Activated CD4-positive, alpha-beta T cell treated with anti-CD3 and anti-CD28 coated beads for 36 hours (primary cell): ENCODE measurements at regions not wholly inside any gene's neighbourhood (a gene's known extent, or its start where the extent isn't known, plus 50 kb on each side); places are given as distances from the start of the nearest gene placed in this dataset.

Experiments used
- ATAC-seq: fragments of 200-7000 bp; cut with Tn5 transposase; one replicate; pipeline ENCODE4 v1.10.0; 2021; ENCODE audit warnings: mild to moderate bottlenecking, moderate library complexity
- CTCF ChIA-PET: fragments of 350-600 bp; sonication (Branson Sonifier 250); formaldehyde crosslinking; loops from one replicate; lab custom pipeline; 2021; ENCODE audit warnings: antibody characterized with exemption; lab: Charles Lee
- POLR2A ChIA-PET: fragments of 350-600 bp; sonication (Branson Sonifier 250); formaldehyde crosslinking; loops from one replicate; lab custom pipeline; 2021; ENCODE audit warnings: antibody characterized with exemption, inconsistent platforms; lab: Charles Lee
- DNase-seq: peaks from one replicate; pipeline ENCODE4 v3.0.0-alpha.2; 2020
- H3K27ac Mint-ChIP-seq: one replicate; pipeline ENCODE4 v1.8.0; 2021; ENCODE audit warnings: mixed read lengths
- H3K27me3 Mint-ChIP-seq: one replicate; pipeline ENCODE4 v1.8.0; 2021; ENCODE audit warnings: mixed read lengths
- H3K36me3 Mint-ChIP-seq: one replicate; pipeline ENCODE4 v1.8.0; 2021; ENCODE audit warnings: low read depth, mixed read lengths
- H3K4me1 Mint-ChIP-seq: one replicate; pipeline ENCODE4 v1.8.0; 2021; ENCODE audit warnings: mixed read lengths
- H3K4me3 Mint-ChIP-seq: one replicate; pipeline ENCODE4 v1.8.0; 2021; ENCODE audit warnings: mild to moderate bottlenecking, moderate library complexity, mixed read lengths
- H3K9me3 Mint-ChIP-seq: one replicate; pipeline ENCODE4 v1.8.0; 2021; ENCODE audit warnings: low read depth, mixed read lengths
- intact Hi-C, 2 experiments: fragments of 100-400 bp; cut with DNase I in 1 of 2; cut with micrococcal nuclease in 1 of 2; formaldehyde crosslinking; loops; one replicate each; pipeline versions ENCODE4 v1.14.2 to v1.15.1; 2022 to 2024; cut with DNase I, micrococcal nuclease

DNA sequence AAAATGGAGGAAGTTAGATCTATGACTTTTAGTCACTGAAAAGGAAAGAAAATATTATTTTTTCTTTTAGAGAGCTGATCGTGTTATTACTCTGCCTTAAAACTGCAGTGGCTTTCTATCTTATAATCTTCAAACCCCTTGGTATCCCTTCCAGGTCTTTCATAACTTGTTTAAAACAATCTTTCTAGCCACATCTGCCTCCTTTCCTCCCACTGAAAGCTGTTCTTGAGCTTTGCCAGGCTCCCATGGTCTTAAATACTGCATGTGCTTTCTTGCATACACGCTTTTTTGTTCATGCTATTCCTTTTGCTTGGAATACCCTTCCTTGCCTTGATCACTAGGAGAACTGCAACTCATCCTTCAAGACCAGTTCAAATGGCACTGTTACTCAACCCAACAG lies 65.9 kb upstream of the GADD45A start:
- ChIA-PET CTCF (interaction anchor here (0.8 to 1.5 kb wide), 2 partner anchors 125 to 146 kb away, joined by 3 to 4 read pairs; no protein-coding TSS in a partner anchor), POLR2A (no interaction called here)
- Mint-ChIP-seq H3K4me3 (no peak overlapping the region), H3K36me3 (no peaks in the 10 kb centered on the region), H3K9me3 (no peaks in the 10 kb centered on the region), H3K27ac (no peak overlapping the region), H3K27me3 (peaks cover 10% of the 10 kb centered on the region), H3K4me1 (no peaks in the 10 kb centered on the region)
- no peak for ATAC-seq
- no peak for DNase-seq
- intact Hi-C loops, result no loop called here

DNA sequence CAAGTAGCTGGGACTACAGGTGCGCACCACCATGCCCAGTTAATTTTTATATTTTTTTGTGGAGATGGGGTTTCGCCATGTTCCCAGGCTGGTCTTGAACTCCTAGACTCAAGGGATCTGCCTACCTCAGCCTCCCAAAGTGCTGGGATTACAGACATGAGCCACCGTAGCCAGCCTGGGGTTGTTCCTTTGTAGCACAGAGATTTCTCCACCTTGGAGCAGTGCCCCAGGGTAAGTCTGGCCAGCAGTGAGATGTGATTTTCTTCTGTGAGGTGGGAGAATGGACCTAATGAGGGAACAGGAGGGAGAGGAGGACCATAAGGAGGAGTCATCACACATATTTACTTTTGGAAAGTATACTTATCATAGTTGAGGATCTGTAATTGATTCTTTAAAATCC lies 61.1 kb upstream of the GADD45A start:
- ATAC-seq (no peak), DNase-seq (no peak)
- POLR2A ChIA-PET, result no interaction called here
- intact Hi-C loops, result no loop called here
- H3K4me1 Mint-ChIP-seq, result no peaks in the 10 kb centered on the region
- peaks cover 5% of the 10 kb centered on the region for H3K27me3 Mint-ChIP-seq
- CTCF ChIA-PET, result no interaction called here
- H3K9me3 Mint-ChIP-seq, result peaks cover 4% of the 10 kb centered on the region
- no peak overlapping the region for H3K4me3 Mint-ChIP-seq
- no peak overlapping the region for H3K27ac Mint-ChIP-seq
- H3K36me3 Mint-ChIP-seq, result no peaks in the 10 kb centered on the region

DNA sequence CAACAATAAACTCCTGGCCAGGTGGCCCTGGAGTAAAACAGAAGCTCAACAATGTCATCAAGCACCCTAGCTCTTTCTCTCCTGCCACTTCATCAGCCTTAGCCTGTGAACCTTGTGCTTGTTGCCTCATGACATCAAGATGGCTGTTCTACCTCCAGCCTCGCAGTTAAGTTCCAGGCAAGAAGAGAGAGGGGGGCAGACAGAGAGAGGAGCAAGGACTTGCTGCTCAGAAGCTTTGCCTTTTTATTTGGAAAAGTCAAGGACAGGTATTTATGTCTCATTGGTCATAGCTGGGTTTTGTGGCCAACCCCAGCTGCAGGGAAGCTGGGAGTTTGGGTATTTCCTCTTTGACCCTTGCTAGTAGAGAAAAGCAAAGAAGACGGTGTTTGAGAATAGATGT lies 60.3 kb upstream of the GADD45A start:
- H3K4me3 Mint-ChIP-seq, result no peak overlapping the region
- intact Hi-C loops, result no loop called here

DNA sequence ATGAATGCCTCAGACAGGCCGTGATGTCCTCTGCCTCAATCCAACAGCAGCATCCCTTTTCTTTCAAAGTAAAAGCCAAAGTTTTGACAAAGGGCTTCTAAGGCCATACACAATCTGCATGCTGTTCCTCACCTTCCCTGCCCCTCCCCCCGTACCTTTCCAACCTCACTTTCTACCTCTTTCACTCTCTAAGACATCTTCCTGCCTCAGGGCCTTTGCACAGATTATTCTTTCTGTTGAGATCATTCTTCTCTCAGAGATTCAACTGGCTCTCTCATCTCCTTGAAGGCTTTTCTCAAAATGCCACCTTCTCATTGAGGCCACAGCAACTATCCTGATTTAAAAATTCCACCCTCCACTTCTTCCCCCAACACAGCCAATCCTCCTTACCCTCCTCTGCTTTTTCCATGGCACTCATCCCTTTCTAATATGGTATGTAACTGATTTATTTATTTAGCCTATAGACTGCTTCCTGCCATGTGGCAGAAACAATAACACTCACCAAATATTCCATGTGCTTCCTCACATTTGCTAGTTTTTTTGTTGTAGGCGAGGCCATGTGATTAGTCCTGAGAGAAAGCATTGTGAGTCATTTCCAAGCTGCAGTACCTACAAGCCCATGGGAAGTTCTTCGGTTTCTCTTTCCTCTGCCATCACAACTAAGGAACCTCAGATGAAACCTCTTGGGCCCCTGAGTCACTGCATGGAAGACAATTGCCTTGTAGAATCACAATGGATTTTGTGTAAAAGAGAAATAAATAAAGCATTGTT lies 58.7 kb upstream of the GADD45A start:
- H3K4me1 Mint-ChIP-seq, result no peaks in the 10 kb centered on the region
- POLR2A ChIA-PET, result interaction anchor here (0.6 kb wide), 1 partner anchor 488 kb away, joined by 3 read pairs; no protein-coding TSS in a partner anchor
- CTCF ChIA-PET, result no interaction called here
- no peaks in the 10 kb centered on the region for H3K27me3 Mint-ChIP-seq
- intact Hi-C loops, result no loop called here
- H3K9me3 Mint-ChIP-seq, result peaks cover 4% of the 10 kb centered on the region
- no peaks in the 10 kb centered on the region for H3K36me3 Mint-ChIP-seq
- no peak for ATAC-seq
- H3K4me3 Mint-ChIP-seq, result no peak overlapping the region
- no peak for DNase-seq
- H3K27ac Mint-ChIP-seq, result no peak overlapping the region

More for the DNA sequence above, 60.3 kb upstream of the GADD45A start:
- POLR2A ChIA-PET, result no interaction called here
- peaks cover 4% of the 10 kb centered on the region for H3K9me3 Mint-ChIP-seq
- no peak for DNase-seq
- no peak overlapping the region for H3K27ac Mint-ChIP-seq
- H3K36me3 Mint-ChIP-seq, result no peaks in the 10 kb centered on the region
- no peaks in the 10 kb centered on the region for H3K27me3 Mint-ChIP-seq
- no peak for ATAC-seq
- CTCF ChIA-PET, result no interaction called here
- no peaks in the 10 kb centered on the region for H3K4me1 Mint-ChIP-seq

DNA sequence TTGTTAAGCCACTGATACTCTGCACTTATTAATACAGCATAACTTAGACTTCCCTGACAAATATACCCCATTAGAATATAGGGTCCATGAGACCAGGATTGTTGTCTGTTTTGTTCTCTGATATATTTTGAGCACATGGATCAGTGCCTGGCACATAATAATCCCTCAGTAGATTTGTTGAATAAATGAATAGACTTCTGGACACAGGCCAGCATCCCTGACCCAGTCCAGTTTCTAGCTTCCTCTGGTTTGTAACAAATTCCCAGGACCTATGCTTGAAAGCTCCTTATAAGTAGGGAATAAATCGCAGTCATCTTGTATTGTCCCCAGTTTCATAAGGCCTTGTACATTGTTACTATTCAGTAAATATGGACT lies 58.2 kb upstream of the GADD45A start:
- no peak overlapping the region for H3K4me3 Mint-ChIP-seq
- H3K9me3 Mint-ChIP-seq, result peaks cover 4% of the 10 kb centered on the region
- no peaks in the 10 kb centered on the region for H3K4me1 Mint-ChIP-seq
- no peak for DNase-seq
- ChIA-PET POLR2A (interaction anchor here (0.6 kb wide), 1 partner anchor 489 kb away, joined by 3 read pairs; no protein-coding TSS in a partner anchor), CTCF (no interaction called here)
- H3K27me3 Mint-ChIP-seq, result no peaks in the 10 kb centered on the region
- intact Hi-C loops, result no loop called here
- no peaks in the 10 kb centered on the region for H3K36me3 Mint-ChIP-seq
- no peak for ATAC-seq
- H3K27ac Mint-ChIP-seq, result no peak overlapping the region

DNA sequence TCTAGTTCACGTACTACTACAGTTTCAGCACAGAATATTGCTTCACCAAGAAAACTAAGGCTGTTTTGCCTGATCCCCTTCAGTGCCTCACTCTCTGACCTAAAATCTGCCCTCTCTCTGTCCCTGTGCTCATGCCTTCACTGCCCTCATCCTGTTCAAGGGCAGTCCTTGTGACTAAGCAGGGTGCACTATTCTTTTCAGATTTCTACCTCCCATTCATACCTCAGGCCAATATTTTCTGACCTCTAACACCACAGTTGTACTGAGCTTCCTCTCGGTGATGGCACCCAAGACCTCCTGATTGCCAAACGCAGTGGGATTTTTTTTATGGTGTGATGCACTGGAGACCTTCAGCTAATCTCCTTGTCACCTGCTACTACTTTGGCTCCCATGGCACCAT lies 57.7 kb upstream of the GADD45A start:
- H3K4me3 Mint-ChIP-seq, result no peak overlapping the region
- no peak for ATAC-seq
- DNase-seq, result no peak
- no peaks in the 10 kb centered on the region for H3K27me3 Mint-ChIP-seq
- H3K4me1 Mint-ChIP-seq, result no peaks in the 10 kb centered on the region
- H3K36me3 Mint-ChIP-seq, result no peaks in the 10 kb centered on the region
- ChIA-PET POLR2A (no interaction called here), CTCF (no interaction called here)
- no peak overlapping the region for H3K27ac Mint-ChIP-seq
- intact Hi-C loops, result no loop called here
- H3K9me3 Mint-ChIP-seq, result peaks cover 4% of the 10 kb centered on the region

DNA sequence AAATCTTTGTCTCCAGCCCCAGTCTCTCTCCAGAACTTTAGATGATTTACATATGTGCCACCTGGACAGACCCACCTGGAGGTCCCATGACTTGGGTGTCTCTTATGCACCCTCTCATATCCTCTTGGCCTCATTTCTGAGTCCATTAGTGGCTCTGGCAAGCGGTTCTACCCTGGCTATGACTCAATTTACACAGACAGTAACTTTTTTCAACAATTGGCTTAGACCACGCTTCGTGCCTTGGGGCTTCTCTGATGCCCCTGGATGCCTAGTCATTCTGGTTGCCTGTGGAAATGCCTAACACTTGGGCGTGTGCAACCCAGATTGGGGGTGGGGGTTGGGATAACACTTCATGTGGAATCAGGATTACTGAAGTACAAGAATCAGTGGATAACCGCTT lies 57.1 kb upstream of the GADD45A start:
- Mint-ChIP-seq H3K27me3 (no peaks in the 10 kb centered on the region), H3K27ac (no peak overlapping the region), H3K4me3 (no peak overlapping the region), H3K4me1 (no peaks in the 10 kb centered on the region), H3K9me3 (peaks cover 4% of the 10 kb centered on the region), H3K36me3 (no peaks in the 10 kb centered on the region)
- CTCF ChIA-PET, result no interaction called here
- no peak for ATAC-seq
- POLR2A ChIA-PET, result no interaction called here
- no peak for DNase-seq
- intact Hi-C loops, result no loop called here

DNA sequence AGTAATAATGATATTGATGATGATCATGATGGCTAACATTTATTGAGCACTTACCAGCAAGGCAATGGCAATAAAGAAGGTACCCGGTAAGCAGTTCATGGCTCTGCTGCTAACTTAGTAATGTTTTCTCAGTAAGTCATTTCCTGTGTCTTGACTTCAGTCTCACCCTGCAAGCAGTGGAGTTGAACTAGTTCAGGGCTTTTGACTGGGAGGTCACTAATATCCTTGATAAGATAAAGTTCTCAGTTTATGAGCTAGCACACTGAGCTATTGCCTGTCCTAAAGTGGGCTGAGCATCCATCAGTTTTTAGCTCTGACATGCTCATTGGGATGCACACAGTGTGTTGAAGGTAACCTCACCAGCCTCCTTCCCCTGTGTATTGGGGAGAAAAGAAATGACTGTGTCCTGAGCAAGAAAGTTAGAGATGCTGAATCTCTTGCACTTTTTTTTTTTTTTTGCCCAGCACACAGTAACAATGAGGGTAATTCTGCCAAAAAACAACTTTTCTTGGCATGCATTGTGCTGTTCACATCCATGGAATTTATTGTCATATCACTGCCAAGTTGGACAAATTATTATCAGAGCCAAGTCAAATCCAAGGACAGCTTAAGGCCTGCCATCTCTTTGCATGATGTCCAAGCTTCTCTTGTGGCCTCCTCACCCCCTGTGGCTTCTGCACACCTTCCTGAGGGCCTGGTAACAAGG lies 55.5 kb upstream of the GADD45A start:
- DNase-seq (no peak), ATAC-seq (peak; percentile 42)
- no peaks in the 10 kb centered on the region for H3K36me3 Mint-ChIP-seq
- peaks cover 4% of the 10 kb centered on the region for H3K9me3 Mint-ChIP-seq
- H3K27ac Mint-ChIP-seq, result no peak overlapping the region
- POLR2A ChIA-PET, result no interaction called here
- CTCF ChIA-PET, result interaction anchor here (0.9 kb wide), 1 partner anchor 68 kb away, joined by 4 read pairs; no protein-coding TSS in a partner anchor
- peaks cover 2% of the 10 kb centered on the region for H3K4me1 Mint-ChIP-seq
- intact Hi-C loops, result no loop called here
- H3K4me3 Mint-ChIP-seq, result no peak overlapping the region
- no peaks in the 10 kb centered on the region for H3K27me3 Mint-ChIP-seq

DNA sequence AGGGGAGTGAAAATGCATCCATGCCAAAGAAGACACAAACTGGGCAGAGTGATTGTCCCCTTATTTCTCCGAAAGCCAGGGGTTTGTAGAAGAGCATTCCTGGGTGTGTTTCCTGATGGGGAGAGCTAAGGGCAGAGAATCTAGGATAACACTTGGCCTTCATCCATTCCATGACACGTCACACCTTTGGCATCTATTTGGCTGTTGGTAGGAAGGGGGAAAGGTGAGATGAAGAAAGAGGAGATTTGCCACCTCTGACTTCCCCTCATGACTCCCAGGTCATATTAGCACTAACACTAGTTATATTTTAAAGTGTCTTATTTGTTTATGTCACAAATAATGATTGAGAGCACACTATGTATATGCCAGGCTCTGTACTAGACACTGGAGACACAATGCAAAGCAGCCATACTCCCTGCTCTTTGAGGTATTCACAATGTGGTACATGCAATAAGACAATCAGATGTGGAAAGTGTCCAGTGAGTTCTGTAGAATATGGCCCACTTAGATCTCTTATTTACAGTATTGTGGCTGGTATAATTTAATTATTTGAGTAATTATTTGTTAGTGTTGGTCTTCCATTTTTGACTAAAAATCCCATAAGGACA lies 54.5 kb upstream of the GADD45A start:
- ChIA-PET POLR2A (no interaction called here), CTCF (no interaction called here)
- Mint-ChIP-seq H3K27me3 (no peaks in the 10 kb centered on the region), H3K36me3 (no peaks in the 10 kb centered on the region), H3K4me3 (no peak overlapping the region), H3K9me3 (peaks cover 4% of the 10 kb centered on the region), H3K4me1 (peaks cover 12% of the 10 kb centered on the region), H3K27ac (no peak overlapping the region)
- intact Hi-C loops, result no loop called here
- ATAC-seq, result no peak
- DNase-seq, result no peak

DNA sequence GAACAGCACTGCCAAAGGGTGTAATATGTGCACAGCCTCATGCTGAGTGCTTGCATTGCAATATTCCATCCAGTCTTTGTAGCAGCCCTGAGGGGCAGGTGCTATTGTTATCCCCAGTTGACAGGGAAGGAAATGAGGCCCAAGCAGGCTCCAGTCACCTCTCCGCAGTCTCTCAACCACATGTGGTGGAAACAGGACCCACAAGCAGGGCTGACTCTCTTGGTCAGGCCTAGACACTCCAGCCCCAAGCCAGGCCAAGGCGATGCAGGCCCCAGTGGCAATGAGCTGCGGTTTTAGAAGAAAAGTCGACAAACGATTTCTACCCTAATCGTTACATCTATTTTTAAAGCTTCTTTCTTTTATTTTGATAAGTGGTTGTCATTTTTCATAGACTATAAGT lies 52.6 kb upstream of the GADD45A start:
- intact Hi-C loops, result no loop called here
- H3K4me1 Mint-ChIP-seq, result peaks cover 16% of the 10 kb centered on the region
- H3K27ac Mint-ChIP-seq, result no peak overlapping the region
- H3K36me3 Mint-ChIP-seq, result no peaks in the 10 kb centered on the region
- no peaks in the 10 kb centered on the region for H3K27me3 Mint-ChIP-seq
- POLR2A ChIA-PET, result no interaction called here
- DNase-seq (no peak), ATAC-seq (no peak)
- no peak overlapping the region for H3K4me3 Mint-ChIP-seq
- H3K9me3 Mint-ChIP-seq, result no peaks in the 10 kb centered on the region
- CTCF ChIA-PET, result interaction anchor here (1.5 kb wide), 1 partner anchor 127 kb away, joined by 4 read pairs; no protein-coding TSS in a partner anchor

DNA sequence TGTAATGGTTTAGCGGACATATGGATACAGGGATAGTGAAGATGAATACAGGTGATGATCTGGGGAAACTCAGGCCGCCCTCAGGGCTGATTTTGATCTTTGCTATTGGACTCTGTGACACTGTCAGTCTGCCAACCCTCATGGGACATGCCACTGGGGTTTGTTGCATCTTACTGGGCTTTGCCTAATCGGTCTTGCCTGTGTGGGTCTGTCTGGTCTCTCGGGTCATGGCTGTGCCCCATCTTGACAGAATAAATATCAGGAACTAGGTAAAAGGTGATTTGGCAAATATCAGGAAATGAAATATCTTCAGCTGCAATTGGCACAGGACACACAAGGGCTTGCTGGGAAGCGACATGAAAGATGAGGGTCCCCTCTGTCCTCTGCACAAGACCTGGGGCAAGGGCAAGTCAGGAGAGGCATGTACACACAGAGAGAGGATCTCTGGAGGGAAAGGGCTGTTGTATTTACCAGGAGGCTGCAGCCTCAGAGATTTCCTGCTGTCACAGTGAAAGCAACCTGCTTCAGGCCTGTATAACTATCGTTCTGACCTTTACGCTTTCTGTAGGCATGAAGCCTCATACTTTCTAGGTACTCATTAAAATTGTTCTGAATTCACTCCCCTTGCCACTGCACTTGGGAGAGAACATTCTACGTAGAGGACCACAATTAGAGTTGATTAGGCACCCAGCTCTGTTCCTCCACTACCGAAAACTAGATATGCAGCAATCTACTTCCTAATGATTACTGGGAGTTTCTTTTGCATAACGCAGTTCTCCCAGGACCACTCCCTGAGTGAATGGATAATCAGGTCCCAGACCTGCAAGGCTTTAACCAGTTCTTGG lies 52.0 kb upstream of the GADD45A start:
- ChIA-PET POLR2A (no interaction called here), CTCF (interaction anchor here (1.5 kb wide), 1 partner anchor 127 kb away, joined by 4 read pairs; no protein-coding TSS in a partner anchor)
- H3K4me3 Mint-ChIP-seq, result no peak overlapping the region
- no peak for ATAC-seq
- H3K36me3 Mint-ChIP-seq, result no peaks in the 10 kb centered on the region
- DNase-seq, result no peak
- intact Hi-C loops, result no loop called here
- peaks cover 16% of the 10 kb centered on the region for H3K4me1 Mint-ChIP-seq
- H3K27ac Mint-ChIP-seq, result no peak overlapping the region
- H3K27me3 Mint-ChIP-seq, result no peaks in the 10 kb centered on the region
- H3K9me3 Mint-ChIP-seq, result no peaks in the 10 kb centered on the region
